Tibial nerve (tissue), 3 donors: ENCODE measurements at regions not wholly inside any gene's neighbourhood (a gene's known extent, or its start where the extent isn't known, plus 50 kb on each side); places are given as distances from the start of the nearest gene placed in this dataset.

Experiments
- POLR2A ChIP-seq, 2 donors: fragments of 450-650 bp; IDR thresholded peaks; one replicate each; pipeline ENCODE4 v1.6.1; 2017; ENCODE audit warnings: antibody characterized with exemption in 2 of 2, mild to moderate bottlenecking in 2 of 2, moderate library complexity in 2 of 2
- TF ChIP-seq, protein P1 (sequence below), 5 experiments: fragments of 200-600 bp in 3 of 5; fragments of 450-650 bp in 2 of 5; sonication (generic) in 3 of 5; IDR thresholded peaks; one replicate each; pipeline ENCODE4 v1.5.1; 2016 to 2019; ENCODE audit warnings: antibody characterized with exemption in 5 of 5, mild to moderate bottlenecking in 3 of 5, moderate library complexity in 2 of 5

DNA sequence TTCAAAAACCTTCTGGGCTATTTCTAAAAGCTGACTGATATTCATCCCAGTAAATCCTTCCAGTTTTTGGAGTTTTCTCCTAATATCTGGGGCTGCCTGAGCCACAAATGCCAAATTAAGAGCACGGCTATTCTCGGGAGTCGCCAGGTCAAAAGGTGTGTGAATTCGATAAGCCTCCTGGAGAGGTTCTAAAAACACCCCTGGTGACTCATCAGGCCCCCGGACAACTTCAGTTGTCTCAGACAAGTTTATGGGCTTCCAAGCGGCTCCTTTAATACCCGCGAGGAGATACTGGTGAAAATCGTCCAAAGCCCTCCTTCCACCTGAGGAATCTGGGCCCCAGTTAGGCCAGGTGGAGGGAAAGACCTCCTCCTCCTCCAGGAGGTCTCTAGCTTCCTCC is 677.1 kb downstream of the TMEM121 start:
- TF ChIP-seq, protein P1, sequence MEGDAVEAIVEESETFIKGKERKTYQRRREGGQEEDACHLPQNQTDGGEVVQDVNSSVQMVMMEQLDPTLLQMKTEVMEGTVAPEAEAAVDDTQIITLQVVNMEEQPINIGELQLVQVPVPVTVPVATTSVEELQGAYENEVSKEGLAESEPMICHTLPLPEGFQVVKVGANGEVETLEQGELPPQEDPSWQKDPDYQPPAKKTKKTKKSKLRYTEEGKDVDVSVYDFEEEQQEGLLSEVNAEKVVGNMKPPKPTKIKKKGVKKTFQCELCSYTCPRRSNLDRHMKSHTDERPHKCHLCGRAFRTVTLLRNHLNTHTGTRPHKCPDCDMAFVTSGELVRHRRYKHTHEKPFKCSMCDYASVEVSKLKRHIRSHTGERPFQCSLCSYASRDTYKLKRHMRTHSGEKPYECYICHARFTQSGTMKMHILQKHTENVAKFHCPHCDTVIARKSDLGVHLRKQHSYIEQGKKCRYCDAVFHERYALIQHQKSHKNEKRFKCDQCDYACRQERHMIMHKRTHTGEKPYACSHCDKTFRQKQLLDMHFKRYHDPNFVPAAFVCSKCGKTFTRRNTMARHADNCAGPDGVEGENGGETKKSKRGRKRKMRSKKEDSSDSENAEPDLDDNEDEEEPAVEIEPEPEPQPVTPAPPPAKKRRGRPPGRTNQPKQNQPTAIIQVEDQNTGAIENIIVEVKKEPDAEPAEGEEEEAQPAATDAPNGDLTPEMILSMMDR (IDR thresholded peaks at IDR 0.05): no peak
- TF ChIP-seq POLR2A (IDR thresholded peaks at IDR 0.05): no peak
